ENCODE measurements at regions not wholly inside any gene's neighbourhood (a gene's known extent, or its start where the extent isn't known, plus 50 kb on each side); places are given as distances from the start of the nearest gene placed in this dataset.

DNA sequence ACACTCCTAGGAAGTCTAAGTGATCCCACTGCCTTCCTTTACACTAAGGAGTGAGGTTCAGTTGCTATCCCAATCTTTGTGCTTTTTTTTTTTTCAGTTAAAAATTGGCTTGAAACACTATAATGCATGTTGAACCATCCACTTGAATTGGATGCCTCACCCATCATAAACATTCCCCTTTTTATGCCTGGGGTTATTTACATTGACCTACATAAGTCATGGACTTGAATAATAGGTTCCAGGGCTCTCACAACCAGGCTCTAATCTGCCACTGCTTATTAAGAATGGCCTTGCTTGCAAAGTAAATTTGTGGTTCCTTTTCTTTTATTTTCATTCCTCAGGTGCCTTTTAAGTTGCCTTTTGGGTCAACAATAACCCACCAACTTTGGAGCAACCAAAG is 236.1 kb upstream of the MEIS1 start:
- TF ChIP-seq CTCF (IDR thresholded peaks at IDR 0.05) (no peak), POLR2A (IDR thresholded peaks at IDR 0.05) (no peak)
